ENCODE measurements at regions not wholly inside any gene's neighbourhood (a gene's known extent, or its start where the extent isn't known, plus 50 kb on each side); places are given as distances from the start of the nearest gene placed in this dataset.

GRCh38 chr11:70016666-70017367 lies 61.3 kb upstream of the ANO1 start:
- H3K27ac ChIP-seq: no peak overlapping the region
- no peak for TF ChIP-seq ZFX (IDR thresholded peaks at IDR 0.05)
- TF ChIP-seq CTCF (conservative IDR thresholded peaks at IDR 0.05): no peak

DNA sequence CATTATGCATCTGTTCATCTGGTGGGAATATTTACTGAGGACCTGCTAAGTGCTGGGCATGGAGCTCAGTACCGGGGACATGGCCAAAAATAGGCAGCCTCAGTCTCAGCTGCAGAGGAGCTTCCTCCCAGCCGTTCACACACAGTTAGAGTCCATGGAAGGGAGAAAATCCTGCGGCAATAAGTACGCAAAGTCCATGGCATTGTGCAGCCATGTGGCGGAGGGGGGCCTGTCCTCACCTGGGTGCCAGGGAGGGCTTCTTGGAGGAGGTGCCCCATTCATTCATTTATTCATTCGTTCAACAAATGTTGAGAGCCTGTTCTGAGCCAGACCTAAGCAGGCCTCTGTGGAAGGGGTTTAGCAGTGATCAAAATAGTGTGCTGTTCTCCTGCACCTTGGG lies 59.3 kb upstream of the ANO1 start:
- H3K27ac ChIP-seq: no peak overlapping the region
- TF ChIP-seq ZFX (IDR thresholded peaks at IDR 0.05): no peak
- TF ChIP-seq CTCF (conservative IDR thresholded peaks at IDR 0.05): no peak

GRCh38 chr11:70019576-70020011 lies 58.5 kb upstream of the ANO1 start:
- no peak for TF ChIP-seq ZFX (IDR thresholded peaks at IDR 0.05)
- no peak for TF ChIP-seq CTCF (conservative IDR thresholded peaks at IDR 0.05)
- no peak overlapping the region for H3K27ac ChIP-seq

DNA sequence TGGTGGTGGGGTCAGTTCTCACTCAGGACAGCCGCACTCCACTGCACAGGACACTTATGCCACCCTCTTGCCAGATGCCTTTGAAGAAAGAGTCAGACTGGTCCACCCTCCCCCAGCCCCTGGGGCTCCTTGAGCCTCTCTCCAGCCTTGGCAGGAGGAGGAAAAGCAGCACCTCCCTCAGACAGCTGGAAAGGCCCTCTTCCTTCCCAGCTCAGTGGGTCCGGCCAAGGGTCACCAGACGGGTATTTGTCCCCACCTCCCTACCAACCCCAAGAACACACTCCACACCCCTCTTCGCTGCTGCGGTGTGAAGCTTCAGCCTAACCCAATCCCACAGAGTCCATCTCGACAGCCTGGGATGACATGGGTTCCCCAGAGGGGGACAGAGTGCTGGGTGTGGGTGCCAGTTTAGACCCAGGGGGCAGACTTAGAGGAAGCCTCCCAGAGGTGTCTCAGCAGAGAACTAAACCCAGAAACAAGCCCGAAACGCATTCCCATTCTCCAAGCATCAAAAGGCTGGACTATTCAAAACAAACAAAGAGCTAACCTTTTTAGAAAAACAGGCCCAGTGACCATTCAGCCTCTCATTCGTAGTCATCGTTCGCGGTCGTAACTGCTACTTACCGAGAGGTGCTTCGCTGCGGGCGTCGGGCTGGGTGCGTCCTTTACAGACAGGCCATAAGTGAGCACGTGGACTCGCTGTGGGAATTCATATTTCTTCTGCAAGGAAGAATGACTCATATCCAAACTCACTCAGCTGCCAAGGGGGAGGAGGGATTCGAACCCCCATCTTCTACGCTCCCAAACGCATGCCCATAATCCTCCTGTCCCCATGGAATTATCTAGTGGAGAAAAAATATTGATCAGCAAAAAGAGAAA lies 57.5 kb upstream of the ANO1 start:
- TF ChIP-seq ZFX (IDR thresholded peaks at IDR 0.05) (no peak), CTCF (conservative IDR thresholded peaks at IDR 0.05) (no peak)
- H3K27ac ChIP-seq: no peak overlapping the region

- no peak for TF ChIP-seq CTCF (conservative IDR thresholded peaks at IDR 0.05)
- H3K27ac ChIP-seq: no peak overlapping the region
Observed at GRCh38 chr11:70021586-70021985, 56.5 kb upstream of the ANO1 start.

- H3K27ac ChIP-seq: no peak overlapping the region
- TF ChIP-seq CTCF (conservative IDR thresholded peaks at IDR 0.05) (no peak), ZFX (IDR thresholded peaks at IDR 0.05) (no peak)
Observed at GRCh38 chr11:70024036-70024772, 53.9 kb upstream of the ANO1 start.

DNA sequence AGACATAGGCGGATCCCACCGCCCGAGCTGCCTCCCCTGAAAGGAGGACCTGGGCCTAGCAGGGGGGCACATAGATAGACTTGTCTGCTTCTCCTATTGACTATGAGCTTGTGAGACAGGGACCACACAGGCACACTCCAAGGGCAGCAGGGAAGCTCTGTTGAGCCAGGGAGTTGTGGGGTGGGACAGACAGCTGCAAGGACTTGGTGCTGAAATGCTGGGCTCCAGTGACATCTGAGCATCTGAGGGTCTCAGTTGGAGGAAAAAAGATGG lies 53.4 kb upstream of the ANO1 start:
- no peak overlapping the region for H3K27ac ChIP-seq
- TF ChIP-seq CTCF (conservative IDR thresholded peaks at IDR 0.05) (no peak), ZFX (IDR thresholded peaks at IDR 0.05) (no peak)

Measured in C4-2B (cell line).